ENCODE measurements at regions not wholly inside any gene's neighbourhood (a gene's known extent, or its start where the extent isn't known, plus 50 kb on each side); places are given as distances from the start of the nearest gene placed in this dataset.
"Not testable (repeated sequence)": the region's sequence is repeated elsewhere in the genome, so short reads cannot be mapped to it uniquely, and the experiment has no call there.

DNA sequence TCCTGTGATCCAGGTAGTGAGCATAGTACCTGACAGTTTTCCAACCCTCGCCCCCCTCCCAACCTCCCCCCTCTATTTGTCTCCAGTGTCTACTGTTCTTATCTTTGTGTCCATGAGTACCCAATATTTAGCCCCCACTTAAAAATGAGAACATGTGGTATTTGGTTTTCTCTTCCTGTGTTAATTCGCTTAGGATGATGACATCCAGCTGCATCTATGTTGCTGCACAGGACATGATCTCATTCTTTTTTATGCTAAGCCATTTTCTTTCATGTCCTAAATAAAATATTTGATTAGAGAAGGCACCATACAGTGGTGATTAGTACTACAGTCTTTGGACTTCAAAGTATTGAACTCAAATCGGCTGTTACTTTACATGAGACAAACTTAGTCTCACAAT is 1087.9 kb downstream of the CBLN2 start:
- DNase-seq: no peak

DNA sequence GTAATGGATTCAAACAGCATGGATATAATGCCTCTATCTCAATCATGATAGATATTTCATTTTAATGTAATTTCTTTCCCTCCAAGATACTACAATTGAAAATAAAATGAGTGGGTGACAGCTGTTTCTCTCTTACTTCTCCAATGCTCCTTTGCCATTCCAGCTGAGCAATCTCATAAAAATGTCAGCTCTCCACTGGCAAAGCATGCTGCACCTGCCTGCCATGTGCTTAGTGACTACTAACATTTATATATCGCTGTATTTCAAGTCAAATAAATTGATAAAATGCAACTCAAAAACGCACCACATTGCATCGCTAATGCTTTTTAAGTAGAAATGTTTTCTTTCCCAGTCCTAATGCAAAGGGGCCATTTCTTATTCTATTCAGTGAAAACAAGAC is 1093.9 kb downstream of the CBLN2 start:
- no peak for DNase-seq

DNA sequence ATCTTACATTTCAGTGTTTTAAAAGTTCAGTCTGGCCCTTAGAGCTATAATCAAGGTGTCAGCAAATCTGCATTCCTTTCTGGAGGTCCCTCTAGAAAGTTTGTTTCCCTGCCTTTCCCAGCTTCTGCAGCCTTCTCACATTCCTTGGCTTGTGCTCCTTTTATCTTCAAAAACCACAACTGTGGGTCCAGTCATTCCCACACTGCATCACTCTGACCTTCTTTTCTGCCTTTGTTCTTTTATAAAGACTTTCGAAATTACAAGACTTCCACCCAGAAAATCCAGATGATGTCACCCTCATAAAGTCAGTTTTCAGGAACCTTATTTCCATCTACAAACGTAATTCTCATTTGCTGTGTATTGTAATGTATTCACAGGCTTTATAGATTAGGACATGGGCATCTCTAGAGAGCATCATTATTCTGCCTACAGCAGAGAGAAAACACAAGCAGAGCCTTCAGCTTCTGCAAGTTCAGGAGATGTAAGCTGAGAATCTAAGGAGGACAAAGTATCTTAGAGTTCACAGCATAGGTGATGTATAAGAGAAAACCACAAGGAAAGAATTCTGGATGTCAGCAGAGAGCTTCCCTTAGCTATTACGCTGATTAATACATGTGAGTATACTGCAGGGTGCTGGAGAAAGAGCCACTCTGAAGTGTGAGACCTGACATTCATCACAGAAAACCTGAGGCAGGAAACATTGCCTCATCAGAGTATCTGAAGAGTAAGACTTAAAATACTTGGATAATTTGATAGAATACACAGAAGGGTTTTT is 1100.2 kb downstream of the CBLN2 start:
- no peak for DNase-seq

DNA sequence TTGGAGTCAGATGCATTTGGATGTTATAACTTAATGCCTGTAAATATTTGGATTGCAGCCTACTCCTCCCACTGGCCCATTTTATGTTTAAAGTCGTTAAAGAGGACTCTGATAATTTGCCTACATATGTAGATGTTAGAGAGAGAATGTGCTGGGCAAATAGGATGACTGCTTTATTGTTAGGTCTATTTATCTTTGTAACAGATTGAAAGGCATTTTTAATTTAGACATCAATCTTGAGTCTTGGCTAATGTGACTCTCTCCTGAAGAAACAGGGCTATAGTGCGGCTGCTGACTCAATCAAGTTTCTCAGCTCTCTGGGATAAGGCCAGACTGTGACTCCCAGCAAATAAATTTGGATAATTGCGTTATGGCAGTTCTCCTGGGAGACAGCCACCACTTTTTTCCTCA is 1101.4 kb downstream of the CBLN2 start:
- DNase-seq: peak; percentile 77

DNA sequence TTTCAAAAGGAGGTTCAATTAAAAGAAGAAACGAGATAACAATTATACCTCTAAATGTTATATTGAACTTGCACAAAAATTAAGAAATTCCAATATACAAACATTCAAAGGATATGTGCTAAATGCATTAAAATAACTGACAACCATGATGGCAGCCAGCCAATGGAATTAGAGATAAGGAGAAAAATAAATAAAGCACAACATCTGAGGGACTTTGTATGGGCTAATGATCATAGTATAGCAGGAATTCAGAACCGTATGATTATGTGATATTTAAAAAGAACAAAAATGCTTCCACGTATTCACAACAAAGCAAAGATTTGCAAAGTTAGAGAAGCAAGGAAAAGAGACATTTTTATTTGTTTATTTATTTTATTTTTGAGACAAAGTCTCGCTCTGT is 1103.0 kb downstream of the CBLN2 start:
- DNase-seq: no peak

DNA sequence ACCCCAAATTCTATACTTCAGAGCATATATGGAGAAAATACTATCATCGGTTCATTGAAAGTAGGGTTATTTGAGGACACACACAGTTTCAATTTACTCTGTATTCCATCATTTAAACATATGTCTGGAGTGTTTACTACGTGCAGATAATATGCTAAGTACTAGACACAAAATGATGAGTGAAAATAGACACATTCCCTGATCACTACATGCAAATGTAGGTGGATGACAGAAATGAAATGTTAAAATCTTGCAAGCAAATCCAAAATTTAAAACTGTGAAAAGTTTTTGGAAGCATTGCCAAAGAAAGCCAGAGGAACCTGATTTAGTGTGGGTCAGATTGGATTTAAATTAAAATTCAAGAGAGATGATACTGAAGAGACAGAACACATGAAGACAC is 1106.6 kb downstream of the CBLN2 start:
- no peak for DNase-seq

DNA sequence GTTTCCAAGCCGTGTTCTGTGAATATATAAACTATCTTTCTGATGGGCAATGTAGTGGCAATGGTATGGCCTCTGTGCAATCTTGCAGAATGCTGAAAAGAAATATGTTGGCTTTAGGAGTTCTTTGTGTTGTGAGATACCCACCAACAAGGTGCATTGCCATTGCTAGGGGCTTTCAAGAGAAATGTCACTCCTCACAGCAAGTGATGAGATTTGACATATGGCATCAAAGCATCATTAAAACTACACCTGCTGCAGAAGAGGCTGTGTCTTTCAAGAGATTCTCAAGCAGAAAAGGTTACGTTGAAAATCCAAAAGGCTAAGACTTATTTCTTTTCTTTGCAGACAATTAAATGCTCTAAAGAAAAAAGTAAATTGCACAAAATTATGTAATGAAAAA is 1110.8 kb downstream of the CBLN2 start:
- no peak for DNase-seq

DNA sequence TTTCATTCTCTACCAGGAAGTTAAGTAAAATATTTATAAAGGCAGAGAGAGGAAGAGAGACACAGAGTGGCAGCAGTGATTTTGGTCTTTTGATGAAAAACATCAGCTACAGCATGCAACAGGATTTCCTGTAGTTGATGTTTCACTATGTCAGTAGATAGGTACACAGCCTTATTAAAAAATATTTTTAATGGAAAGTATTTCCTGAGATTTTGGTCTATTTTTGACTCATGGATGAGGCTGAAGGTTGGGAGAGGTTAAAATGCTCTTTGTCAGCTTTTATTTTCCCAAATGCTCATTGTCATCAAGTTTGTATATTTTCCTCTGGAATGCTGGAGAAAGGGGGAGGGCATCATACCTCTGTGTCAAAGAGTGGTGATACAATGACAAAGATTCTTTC is 1112.5 kb downstream of the CBLN2 start:
- no peak for DNase-seq

DNA sequence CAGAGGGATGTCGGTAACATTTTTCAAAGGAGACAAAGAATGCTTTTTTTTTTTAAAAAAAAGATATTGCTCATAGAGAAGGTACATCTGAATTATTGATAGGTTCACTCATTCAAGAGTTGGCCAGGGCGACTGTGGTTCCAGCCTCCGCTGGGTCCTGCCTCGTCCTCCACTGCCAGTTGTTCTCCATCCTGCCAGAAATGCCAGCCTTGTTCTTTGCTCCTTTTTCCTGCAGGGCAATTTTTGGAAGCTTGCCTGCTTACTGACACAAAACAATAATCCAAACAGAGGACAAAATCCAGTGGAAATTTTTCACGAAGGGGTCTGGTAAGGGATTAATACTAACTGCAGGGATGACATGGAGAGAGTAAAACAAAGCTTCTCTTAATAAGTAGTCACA is 1113.0 kb downstream of the CBLN2 start:
- no peak for DNase-seq

DNA sequence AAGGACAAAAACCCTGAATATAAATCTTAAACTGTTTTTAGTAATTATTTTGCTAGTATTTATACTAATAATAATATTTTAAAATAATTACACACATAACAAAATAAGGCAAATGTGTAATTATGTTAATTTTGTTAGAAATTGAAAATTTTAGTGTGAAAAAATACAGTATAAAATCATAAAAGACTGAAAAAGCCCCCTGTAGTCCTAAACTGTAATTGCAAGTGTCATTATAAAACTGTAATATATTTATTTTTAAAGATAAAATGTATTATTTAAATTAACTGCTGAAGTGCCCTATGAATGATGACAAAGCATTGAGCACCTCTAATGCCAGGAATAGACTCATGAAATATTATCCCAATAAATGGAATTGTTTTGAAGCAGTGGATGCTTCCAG is 1117.7 kb downstream of the CBLN2 start:
- no peak for DNase-seq

DNA sequence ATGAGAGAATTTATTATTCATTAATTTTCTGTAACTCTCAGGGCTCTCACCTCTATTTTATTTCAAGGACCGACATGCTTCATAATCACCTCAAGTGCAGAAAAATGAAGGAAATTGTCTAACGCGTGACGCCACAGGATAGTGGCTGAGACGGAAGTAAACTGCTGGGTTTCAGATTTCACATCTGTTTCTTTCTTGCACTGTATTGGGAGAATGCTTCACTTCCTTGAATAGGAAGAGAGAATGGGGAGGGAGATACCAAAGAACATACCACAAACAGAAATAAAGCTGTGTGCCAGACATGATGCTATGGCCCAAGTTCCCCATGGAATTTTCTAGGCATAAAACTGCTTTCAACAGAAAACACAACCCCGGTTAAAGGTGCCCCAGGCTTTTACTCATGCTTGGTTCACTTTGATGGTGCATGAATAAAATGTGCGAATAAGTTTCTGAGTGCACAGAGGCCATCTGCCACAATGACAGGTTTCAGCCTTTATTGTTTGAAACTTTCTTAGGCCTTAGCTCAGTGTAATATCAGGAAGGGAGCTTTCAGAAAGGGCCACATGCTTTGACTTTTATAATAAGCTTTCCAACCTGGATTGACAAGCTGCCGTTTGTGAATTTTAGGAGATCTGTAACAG is 1116.4 kb downstream of the SOCS6 start:
- DNase-seq: no peak

DNA sequence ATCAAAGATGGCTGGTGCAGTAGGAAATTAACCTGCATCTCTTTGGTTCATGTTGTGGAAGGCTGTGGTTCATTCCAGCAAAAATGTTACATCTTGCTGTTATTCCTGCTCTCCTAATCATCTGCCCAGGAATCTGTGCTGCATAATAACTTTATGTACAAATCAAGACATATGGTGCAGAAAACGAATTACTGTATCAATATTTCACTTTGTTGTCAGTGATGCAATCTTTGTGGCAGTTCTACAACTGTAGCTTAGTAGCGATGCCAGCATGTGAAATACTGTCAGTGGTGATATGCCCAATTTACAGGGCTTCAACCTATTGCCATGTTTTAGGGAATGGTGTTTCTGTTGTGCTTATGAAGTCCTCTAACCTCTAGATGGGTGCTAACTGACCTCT is 1114.7 kb downstream of the SOCS6 start:
- DNase-seq: no peak

DNA sequence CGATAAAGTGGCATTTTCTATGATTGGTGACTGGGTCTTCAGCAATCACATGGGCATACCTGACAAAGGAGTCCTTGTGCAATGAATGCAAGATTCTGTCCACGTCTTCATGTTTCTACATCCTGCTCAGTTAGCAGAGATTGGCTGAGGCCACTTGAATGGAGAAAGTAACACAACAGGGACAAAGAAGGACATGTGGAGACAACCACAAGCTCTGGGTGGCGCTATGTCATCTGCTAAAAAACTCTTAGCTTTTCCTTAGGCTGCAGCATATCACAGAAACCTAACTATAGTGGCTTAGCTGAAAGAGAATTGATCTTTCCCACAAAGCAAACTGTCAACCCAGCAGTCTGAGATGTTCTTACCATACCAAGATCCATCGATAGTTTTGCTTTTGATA is 1109.7 kb downstream of the SOCS6 start:
- DNase-seq: peak; percentile 86

DNA sequence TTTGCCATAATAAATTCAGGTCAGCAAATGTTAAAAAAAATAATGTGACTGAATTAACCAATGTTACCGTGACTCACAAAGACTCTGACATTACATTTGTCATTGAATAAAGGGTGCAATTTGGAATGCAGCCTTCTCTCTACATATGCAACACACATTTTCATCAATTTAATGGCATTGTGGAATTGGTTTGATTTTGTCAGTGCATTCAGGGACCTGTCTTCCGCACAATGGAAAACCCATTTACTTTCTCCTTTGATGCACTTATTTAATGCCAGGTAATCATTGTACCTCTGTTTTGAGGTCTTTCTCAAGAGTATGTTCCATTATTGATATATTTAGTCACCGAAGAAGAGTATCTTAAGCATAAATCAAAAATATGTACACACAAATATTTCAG is 1099.3 kb downstream of the SOCS6 start:
- no peak for DNase-seq

DNA sequence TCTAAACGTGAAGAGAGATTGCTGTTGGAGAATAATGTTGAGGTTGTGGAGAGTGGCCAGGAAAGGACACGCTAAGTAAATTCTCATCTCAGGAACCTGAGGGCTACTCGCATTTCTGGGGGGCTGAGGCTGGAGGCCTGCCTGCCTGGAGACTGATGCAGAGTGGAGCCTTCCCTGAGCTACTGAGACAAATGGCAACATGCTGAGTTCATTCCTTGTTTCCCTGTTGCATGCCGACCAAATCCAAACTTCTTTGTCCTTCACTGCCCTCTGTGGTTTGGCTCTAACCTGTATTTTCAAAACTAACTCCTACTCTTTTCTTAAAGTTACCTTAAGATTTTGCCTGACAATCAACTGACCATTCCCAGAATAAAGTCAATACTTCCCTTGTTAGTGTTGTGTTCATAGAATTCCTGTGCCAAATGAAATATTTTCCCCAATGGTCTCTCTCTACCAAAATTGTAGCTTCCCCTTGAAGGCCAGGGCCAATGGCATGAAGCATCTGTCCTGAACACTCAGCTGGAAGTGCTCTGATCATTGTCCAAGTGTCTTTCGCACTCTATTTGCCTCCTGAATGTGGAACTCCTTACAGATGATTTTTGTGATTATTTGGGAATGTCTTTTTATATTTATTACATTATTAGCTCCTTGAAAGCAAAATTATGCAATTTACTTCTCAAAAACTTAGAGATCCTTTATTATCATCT is 1085.6 kb downstream of the SOCS6 start:
- DNase-seq: no peak

DNA sequence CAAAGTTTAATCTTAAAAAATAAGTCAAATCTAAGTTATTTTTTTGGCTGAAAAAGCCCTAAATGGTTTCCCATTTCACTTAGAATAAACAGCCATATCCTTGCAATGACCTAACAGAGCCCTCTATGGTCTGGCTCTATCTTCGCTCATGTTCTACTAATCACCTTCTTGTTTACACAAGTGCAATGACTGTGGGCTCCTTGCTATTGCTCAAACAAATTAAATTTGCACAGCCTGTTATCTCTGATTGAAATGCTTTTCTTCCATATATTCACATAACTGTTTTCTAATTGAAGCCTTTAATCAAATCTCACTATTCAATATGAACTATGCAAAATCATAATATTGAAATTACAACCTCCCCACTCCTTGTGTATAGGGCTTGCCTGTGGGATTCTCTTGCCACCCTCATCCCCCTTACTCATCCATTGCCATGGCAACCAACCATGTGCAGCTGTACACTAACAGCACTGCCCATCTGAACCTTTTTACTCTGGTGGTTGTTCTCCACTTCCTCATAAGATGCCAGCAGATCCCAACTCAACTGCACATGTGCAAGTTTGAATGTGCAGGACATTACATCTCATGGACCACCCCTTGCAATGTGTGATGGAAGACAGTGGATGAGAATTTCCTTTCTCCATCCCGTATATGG is 1083.2 kb downstream of the SOCS6 start:
- peak; percentile 80 for DNase-seq

DNA sequence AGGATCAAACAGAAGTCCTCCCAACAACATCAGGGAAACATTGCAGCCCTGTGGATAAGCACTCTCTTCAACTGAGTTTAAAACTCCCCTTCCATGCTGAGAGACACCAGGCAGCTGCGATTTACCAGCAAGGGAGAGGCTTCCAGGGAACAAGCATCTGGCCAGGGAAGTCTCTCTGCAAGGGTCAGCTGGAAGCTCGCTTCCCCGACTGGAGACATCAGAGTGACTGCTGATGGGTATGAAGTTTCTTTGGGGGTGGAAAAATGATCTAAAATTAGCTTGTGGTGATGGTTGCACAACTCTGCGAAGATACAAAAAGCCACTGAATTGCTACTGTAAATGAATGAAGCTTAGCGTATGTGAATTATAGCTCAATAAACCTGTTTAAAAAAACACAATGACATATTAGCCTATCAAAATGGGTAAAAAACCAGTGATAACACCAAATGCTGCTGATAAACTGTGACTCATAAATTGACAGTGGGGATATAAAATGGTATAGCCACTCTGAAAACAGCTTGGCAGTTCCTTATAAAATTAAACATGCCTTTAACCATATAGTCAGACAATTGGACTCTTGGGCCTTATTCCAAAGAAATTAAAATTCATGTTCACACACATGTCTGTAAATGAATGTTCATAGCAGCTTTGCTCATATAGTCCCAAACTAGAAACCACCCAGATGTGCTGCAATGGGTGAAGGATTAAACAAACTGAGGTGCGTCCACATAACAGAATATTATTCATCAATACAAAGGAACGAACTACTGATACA is 1082.0 kb downstream of the SOCS6 start:
- DNase-seq: no peak

DNA sequence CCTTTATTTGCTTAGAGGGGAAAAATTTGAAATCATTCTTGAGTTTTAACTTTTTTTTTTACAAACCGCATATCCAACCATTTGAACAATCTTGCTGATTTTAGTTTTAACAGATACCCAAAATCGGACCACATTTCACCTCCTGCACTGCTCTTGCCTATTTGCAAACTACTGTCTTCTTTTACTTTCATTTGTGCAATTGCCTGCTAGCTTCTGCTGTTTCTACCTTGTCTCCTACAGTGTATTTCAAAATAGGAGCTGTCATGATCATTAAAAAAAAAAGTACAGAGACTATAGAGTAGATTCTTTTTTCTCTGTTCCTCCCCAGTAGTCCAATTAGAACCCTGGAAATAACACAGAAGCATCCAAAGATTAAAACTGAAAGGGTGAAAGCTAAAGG is 1081.2 kb downstream of the SOCS6 start:
- DNase-seq: no peak

DNA sequence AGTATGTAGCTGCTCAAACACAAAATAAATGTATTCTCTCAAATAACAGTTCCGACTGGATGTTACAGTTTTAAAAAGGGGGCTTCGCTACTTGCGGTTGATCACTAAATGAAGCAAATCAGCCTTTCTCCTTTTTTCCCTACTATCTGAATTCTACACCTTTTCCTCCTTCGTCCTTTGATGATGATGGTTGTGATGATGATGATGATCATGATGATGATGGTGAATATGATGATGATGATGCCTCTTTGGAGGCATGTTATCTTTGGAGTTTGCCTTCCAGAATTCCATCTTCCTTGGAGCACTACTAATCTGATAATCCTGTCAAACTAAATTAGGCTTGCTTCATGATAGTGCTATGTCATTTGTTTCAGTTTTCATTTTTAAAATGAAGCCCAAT is 1073.3 kb downstream of the SOCS6 start:
- no peak for DNase-seq

DNA sequence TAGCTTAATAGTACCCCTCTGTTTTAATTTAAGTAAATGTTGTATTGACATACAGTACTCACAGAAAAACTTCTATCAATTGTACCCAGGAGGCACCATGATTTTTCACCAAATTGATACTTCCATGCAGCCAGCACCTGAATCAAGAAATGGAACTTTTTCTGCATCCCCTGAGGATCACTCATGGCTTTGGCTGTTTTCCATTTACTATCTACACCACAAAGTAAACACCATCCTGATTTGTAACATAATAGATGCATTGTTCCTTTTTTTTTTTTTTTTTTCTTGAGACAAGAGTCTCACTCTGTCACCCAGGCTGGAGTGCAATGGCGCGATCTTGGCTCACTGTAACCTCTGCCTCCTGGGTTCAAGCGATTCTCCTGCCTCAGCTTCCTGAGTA is 1066.8 kb downstream of the SOCS6 start:
- not testable (repeated sequence) for DNase-seq

DNA sequence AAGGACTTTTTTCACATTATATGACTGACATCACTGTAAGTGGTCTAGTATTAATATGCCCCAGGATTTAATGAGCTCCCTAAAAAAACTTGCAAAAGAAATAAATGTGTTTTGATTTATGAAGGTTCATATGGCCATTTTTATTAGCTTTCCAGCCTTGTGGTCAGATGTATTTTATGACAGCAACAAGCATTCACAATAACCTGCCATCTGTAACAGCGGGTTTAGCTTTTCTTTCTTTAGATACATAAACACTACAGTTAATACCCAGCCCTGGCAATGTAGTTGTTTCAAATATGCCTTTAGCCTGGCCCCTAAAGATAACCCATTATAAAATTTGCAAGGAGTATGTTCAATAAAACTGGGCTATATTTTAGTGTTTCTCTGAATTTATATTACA is 1063.8 kb downstream of the SOCS6 start:
- peak; percentile 34 for DNase-seq

DNA sequence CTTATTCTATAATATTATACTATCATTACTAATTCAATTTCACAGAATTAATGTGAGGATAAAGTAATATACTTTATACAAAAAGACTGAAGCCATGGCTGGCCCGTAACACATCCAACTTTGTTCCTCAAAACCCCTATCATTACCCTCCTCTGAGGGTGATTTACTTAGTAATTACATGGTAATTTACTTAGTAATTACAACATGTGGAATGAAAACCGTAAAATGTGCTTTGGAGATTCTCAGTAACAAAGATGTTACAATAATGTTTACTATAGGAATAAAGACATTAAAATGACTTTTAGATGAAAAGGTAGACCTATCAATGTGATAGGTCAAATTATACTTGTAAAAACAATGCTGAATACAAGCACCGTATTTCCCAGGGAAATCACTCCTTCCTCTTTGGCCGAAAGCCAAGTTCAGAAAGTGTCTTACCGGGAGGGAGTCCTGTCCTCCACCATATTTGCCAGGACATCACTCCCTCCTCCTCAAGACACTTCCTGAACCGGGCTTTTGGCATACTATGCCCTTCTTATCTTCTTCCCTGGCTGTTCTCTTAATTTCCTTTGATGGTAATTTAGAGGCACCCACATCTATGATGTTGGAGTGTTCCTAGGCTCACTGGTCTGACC is 1047.8 kb downstream of the SOCS6 start:
- peak; percentile 90 for DNase-seq

Measured in NCI-H748 treated with DMSO at 0.1 percent for 48 hours (cell line).